Liver (tissue), 8 donors: ENCODE measurements at regions not wholly inside any gene's neighbourhood (a gene's known extent, or its start where the extent isn't known, plus 50 kb on each side); places are given as distances from the start of the nearest gene placed in this dataset.

ENCODE experiments used
- DNase-seq: peaks from one replicate; pipeline ENCODE4 v3.0.0-alpha.2; 2017; ENCODE audit warnings: low spot score
- H3K27ac ChIP-seq, 2 donors: one replicate each; pipeline ENCODE4 v1.7.0; 2013; ENCODE audit warnings: inconsistent platforms in 2 of 2, low read length in 2 of 2, control low read depth in 1 of 2, low read depth in 1 of 2, mild to moderate bottlenecking in 1 of 2
- H3K27me3 ChIP-seq, 4 donors: one replicate each; pipeline versions ENCODE4 v1.6.1 to v1.7.0; 2013; ENCODE audit warnings: low read length in 3 of 4, inconsistent platforms in 1 of 4, mild to moderate bottlenecking in 1 of 4, moderate library complexity in 1 of 4; ENCODE audit not compliant: control insufficient read depth in 4 of 4, insufficient read depth in 4 of 4
- H3K36me3 ChIP-seq, 4 donors: one replicate each; pipeline versions ENCODE4 v1.6.1 to v1.7.0; 2013; ENCODE audit warnings: low read length in 3 of 4, mild to moderate bottlenecking in 3 of 4, low read depth in 1 of 4, moderate library complexity in 1 of 4; ENCODE audit not compliant: control insufficient read depth in 4 of 4, insufficient read depth in 3 of 4
- H3K4me1 ChIP-seq, 4 donors: one replicate each; pipeline versions ENCODE4 v1.6.1 to v1.7.0; 2013; ENCODE audit warnings: low read length in 3 of 4, mild to moderate bottlenecking in 3 of 4, moderate library complexity in 1 of 4; ENCODE audit not compliant: control insufficient read depth in 4 of 4, insufficient read depth in 4 of 4
- H3K4me3 ChIP-seq, 3 donors: one replicate each; pipeline versions ENCODE4 v1.6.1 to v1.7.0; 2013; ENCODE audit warnings: low read length in 3 of 3, control low read depth in 1 of 3, low read depth in 1 of 3, mild to moderate bottlenecking in 1 of 3
- H3K9ac ChIP-seq, 2 donors: one replicate each; pipeline ENCODE4 v1.7.0; 2013; ENCODE audit warnings: low read length in 2 of 2, mild to moderate bottlenecking in 2 of 2, moderate library complexity in 2 of 2, control low read depth in 1 of 2, low read depth in 1 of 2
- H3K9me3 ChIP-seq, 4 donors: one replicate each; pipeline versions ENCODE4 v1.6.1 to v1.7.0; 2013; ENCODE audit warnings: low read length in 3 of 4; ENCODE audit not compliant: control insufficient read depth in 4 of 4
- ATF3 ChIP-seq: IDR thresholded peaks from 2 replicates; pipeline ENCODE4 v1.6.1; 2016; ENCODE audit warnings: antibody characterized with exemption
- CTCF ChIP-seq: fragments of 150-350 bp; IDR thresholded peaks from 2 replicates; pipeline ENCODE4 v1.5.1; 2017; ENCODE audit warnings: improper control_type of control experiment, low read depth, low read length; ENCODE audit not compliant: missing input control
- EGR1 ChIP-seq, 2 donors: IDR thresholded peaks; 2 replicates each; pipeline ENCODE4 v1.6.1; 2016 to 2018; ENCODE audit warnings: antibody characterized with exemption in 2 of 2, low read depth in 2 of 2
- FOXA2 ChIP-seq: IDR thresholded peaks from 2 replicates; pipeline ENCODE4 v1.6.1; 2016; ENCODE audit warnings: antibody characterized with exemption
- GABPA ChIP-seq, 2 donors: IDR thresholded peaks in 1 of 2; conservative IDR thresholded peaks in 1 of 2; 2 replicates each; pipeline ENCODE4 v1.6.1; 2016; ENCODE audit warnings: antibody characterized with exemption in 2 of 2, mild to moderate bottlenecking in 1 of 2, moderate library complexity in 1 of 2
- HNF4A ChIP-seq, 2 donors: conservative IDR thresholded peaks; 2 replicates each; pipeline ENCODE4 v1.6.1; 2016; ENCODE audit warnings: antibody characterized with exemption in 2 of 2, mild to moderate bottlenecking in 2 of 2
- JUND ChIP-seq, 2 donors: IDR thresholded peaks; 2 replicates each; pipeline ENCODE4 v1.6.1; 2016; ENCODE audit warnings: antibody characterized with exemption in 2 of 2
- MAX ChIP-seq: IDR thresholded peaks from 2 replicates; pipeline ENCODE4 v1.6.1; 2016; ENCODE audit warnings: antibody characterized with exemption
- NR2F2 ChIP-seq: IDR thresholded peaks from 2 replicates; pipeline ENCODE4 v1.6.1; 2016; ENCODE audit warnings: antibody characterized with exemption
- RAD21 ChIP-seq, 2 donors: IDR thresholded peaks; 2 replicates each; pipeline ENCODE4 v1.6.1; 2016; ENCODE audit warnings: antibody characterized with exemption in 2 of 2, mild to moderate bottlenecking in 2 of 2
- REST ChIP-seq: IDR thresholded peaks from 2 replicates; pipeline ENCODE4 v1.6.1; 2016; ENCODE audit warnings: antibody characterized with exemption, mild to moderate bottlenecking
- RXRA ChIP-seq, 2 donors: IDR thresholded peaks; 2 replicates each; pipeline ENCODE4 v1.6.1; 2017 to 2018; ENCODE audit warnings: antibody characterized with exemption in 2 of 2, mild to moderate bottlenecking in 1 of 2
- SP1 ChIP-seq: IDR thresholded peaks from 2 replicates; pipeline ENCODE4 v1.6.1; 2018; ENCODE audit warnings: antibody characterized with exemption, mild to moderate bottlenecking
- TAF1 ChIP-seq: conservative IDR thresholded peaks from 2 replicates; pipeline ENCODE4 v1.6.1; 2016; ENCODE audit warnings: antibody characterized with exemption, mild to moderate bottlenecking
- YY1 ChIP-seq: IDR thresholded peaks from 2 replicates; pipeline ENCODE4 v1.6.1; 2016; ENCODE audit warnings: antibody characterized with exemption, mild to moderate bottlenecking
- ZBTB33 ChIP-seq: IDR thresholded peaks from 2 replicates; pipeline ENCODE4 v1.6.1; 2016; ENCODE audit warnings: antibody characterized with exemption
- WGBS: extraction: QIAGEN DNeasy Blood & Tissue Kit; methylation state at CpG from one replicate; pipeline ENCODE4 v1.1.7; 2013; 5-methylcytosine and 5-hydroxymethylcytosine counted together
- donor health status: healthy.
- donor health status: healthy.
- donor health status: healthy.
- donor health status: healthy.
- donor health status: healthy.

- TF ChIP-seq CTCF, result no peak
- no peak for TF ChIP-seq HNF4A (conservative IDR thresholded peaks at IDR 0.05)
- TF ChIP-seq FOXA2, result no peak
- TF ChIP-seq MAX, result no peak
- no peak for TF ChIP-seq YY1
- no peak for TF ChIP-seq EGR1 (IDR thresholded peaks at IDR 0.05; ENCODE audit: low read depth in 2 of 2)
- TF ChIP-seq REST, result no peak
- TF ChIP-seq SP1, result no peak
- no peak for TF ChIP-seq RAD21 (IDR thresholded peaks at IDR 0.05)
- no peak for TF ChIP-seq GABPA (IDR thresholded peaks at IDR 0.05 in 1 of 2, conservative IDR thresholded peaks at IDR 0.05 in 1 of 2)
- TF ChIP-seq ATF3, result no peak
- no peak for TF ChIP-seq TAF1
- TF ChIP-seq RXRA (IDR thresholded peaks at IDR 0.05), result no peak
- Histone ChIP-seq H3K27me3 (no peaks in the 10 kb centered on the region), H3K4me3 (no peak overlapping the region), H3K9ac (no peak overlapping the region), H3K36me3 (no peaks in the 10 kb centered on the region), H3K27ac (no peak overlapping the region), H3K4me1 (no peaks in the 10 kb centered on the region), H3K9me3 (no peaks in the 10 kb centered on the region)
- 87% methylated on average over 1 of the region's 1 CpG for WGBS
- DNase-seq, result no peak
Measured at GRCh38 chr21:14833666-14834351, 231.0 kb downstream of the NRIP1 start.

GRCh38 chr21:14833241-14833640 lies 231.6 kb downstream of the NRIP1 start:
- TF ChIP-seq REST (no peak), NR2F2 (no peak), MAX (no peak), JUND (IDR thresholded peaks at IDR 0.05) (no peak), SP1 (no peak), FOXA2 (no peak), EGR1 (IDR thresholded peaks at IDR 0.05; ENCODE audit: low read depth in 2 of 2) (no peak), CTCF (no peak), TAF1 (no peak), RAD21 (IDR thresholded peaks at IDR 0.05) (no peak), ZBTB33 (no peak), GABPA (IDR thresholded peaks at IDR 0.05 in 1 of 2, conservative IDR thresholded peaks at IDR 0.05 in 1 of 2) (no peak), HNF4A (conservative IDR thresholded peaks at IDR 0.05) (no peak), YY1 (no peak)
- Histone ChIP-seq H3K9me3 (no peaks in the 10 kb centered on the region), H3K4me1 (no peaks in the 10 kb centered on the region), H3K9ac (no peak overlapping the region), H3K4me3 (no peak overlapping the region), H3K27me3 (no peaks in the 10 kb centered on the region), H3K36me3 (no peaks in the 10 kb centered on the region), H3K27ac (no peak overlapping the region)
- DNase-seq, result no peak
- WGBS, result 91% methylated on average over 4 of the region's 4 CpGs
